PC-3 (cell line): ENCODE measurements at regions not wholly inside any gene's neighbourhood (a gene's known extent, or its start where the extent isn't known, plus 50 kb on each side); places are given as distances from the start of the nearest gene placed in this dataset.

Experiments
- ATAC-seq: fragments of 200-7000 bp; cut with Tn5 transposase; 2 replicates; pipeline ENCODE4 v1.9.1; 2020; ENCODE audit warnings: mild to moderate bottlenecking, moderate library complexity
- BruUV-seq: library from RNA; stranded (reverse); fragments of 400-500 nt; replicated peaks from 2 replicates; lab custom pipeline; 2021; lab: Mats Ljungman, UMichigan
- CTCF ChIA-PET: fragments of 300-600 bp; sonication (Branson Sonifier 250); formaldehyde crosslinking; loops from one replicate; lab custom pipeline; 2022; ENCODE audit warnings: antibody characterized with exemption; lab: Charles Lee
- POLR2A ChIA-PET: fragments of 300-600 bp; sonication (Branson Sonifier 250); formaldehyde crosslinking; loops from one replicate; lab custom pipeline; 2022; ENCODE audit warnings: antibody characterized with exemption; ENCODE audit not compliant: unreplicated experiment; lab: Charles Lee
- DNase-seq: peaks from one replicate; pipeline ENCODE4 v3.0.0-alpha.2; 2015
- H2AFZ ChIP-seq: fragments of 300-600 bp; sonication (generic); 2 replicates; pipeline ENCODE4 v1.6.0; 2016; ENCODE audit warnings: antibody characterized with exemption, low read length
- H3F3A ChIP-seq: fragments of 300-600 bp; sonication (generic); one replicate; pipeline ENCODE4 v1.6.0; 2017; ENCODE audit warnings: antibody characterized with exemption, low read length, control low read depth, mild to moderate bottlenecking; ENCODE audit not compliant: unreplicated experiment
- H3K27ac ChIP-seq: fragments of 300-600 bp; sonication (generic); 2 replicates; pipeline ENCODE4 v1.5.1; 2016; ENCODE audit warnings: mild to moderate bottlenecking, low read length
- H3K27me3 ChIP-seq: fragments of 300-600 bp; sonication (generic); 2 replicates; pipeline ENCODE4 v1.6.1; 2016; ENCODE audit warnings: low read length, mixed read lengths
- H3K36me3 ChIP-seq: fragments of 300-600 bp; sonication (generic); 2 replicates; pipeline ENCODE4 v1.6.1; 2016; ENCODE audit warnings: low read depth, mixed run types, low read length, mixed read lengths
- H3K4me1 ChIP-seq: fragments of 300-600 bp; sonication (generic); 2 replicates; pipeline ENCODE4 v1.5.1; 2016; ENCODE audit warnings: low read length; ENCODE audit not compliant: insufficient read depth
- H3K4me2 ChIP-seq: fragments of 300-600 bp; sonication (generic); 2 replicates; pipeline ENCODE4 v1.6.0; 2016; ENCODE audit warnings: low read length
- H3K4me3 ChIP-seq: fragments of 300-600 bp; sonication (generic); 2 replicates; pipeline ENCODE4 v1.5.1; 2016; ENCODE audit warnings: mild to moderate bottlenecking, low read length, mixed read lengths
- H3K79me2 ChIP-seq: fragments of 300-600 bp; sonication (generic); 2 replicates; pipeline ENCODE4 v1.6.1; 2017; ENCODE audit warnings: low read length, mixed read lengths
- H3K9ac ChIP-seq: fragments of 300-600 bp; sonication (generic); 2 replicates; pipeline ENCODE4 v1.6.0; 2016; ENCODE audit warnings: mild to moderate bottlenecking, low read length
- H3K9me2 ChIP-seq: fragments of 300-600 bp; sonication (generic); replicated peaks from 2 replicates; pipeline ENCODE4 v1.6.1; 2016; ENCODE audit warnings: mixed run types, low read length, mixed read lengths
- H3K9me3 ChIP-seq: fragments of 300-600 bp; sonication (generic); 2 replicates; pipeline ENCODE4 v1.6.1; 2016; ENCODE audit warnings: low read length, mixed read lengths
- H4K20me1 ChIP-seq: fragments of 300-600 bp; sonication (generic); 2 replicates; pipeline ENCODE4 v1.6.1; 2016; ENCODE audit warnings: low read length, mixed read lengths
- EZH2 ChIP-seq: fragments of 300-600 bp; sonication (generic); IDR thresholded peaks from one replicate; pipeline ENCODE4 v1.6.1; 2017; ENCODE audit warnings: antibody characterized with exemption, mild to moderate bottlenecking, low read length; ENCODE audit not compliant: unreplicated experiment
- EZH2phosphoT487 ChIP-seq: fragments of 300-600 bp; sonication (generic); IDR thresholded peaks from 2 replicates; pipeline ENCODE4 v1.6.1; 2018; ENCODE audit warnings: mild to moderate bottlenecking, antibody characterized with exemption, low read length, borderline replicate concordance
- intact Hi-C: fragments of 100-400 bp; cut with micrococcal nuclease; formaldehyde crosslinking; loops from 2 replicates; pipeline ENCODE4 v1.9.0; 2023
- TF ChIP-seq, protein P1 (sequence below): fragments of 300-600 bp; sonication (generic); conservative IDR thresholded peaks from 2 replicates; pipeline ENCODE4 v1.5.1; 2017; ENCODE audit warnings: antibody characterized with exemption, low read depth, mild to moderate bottlenecking, low read length

DNA sequence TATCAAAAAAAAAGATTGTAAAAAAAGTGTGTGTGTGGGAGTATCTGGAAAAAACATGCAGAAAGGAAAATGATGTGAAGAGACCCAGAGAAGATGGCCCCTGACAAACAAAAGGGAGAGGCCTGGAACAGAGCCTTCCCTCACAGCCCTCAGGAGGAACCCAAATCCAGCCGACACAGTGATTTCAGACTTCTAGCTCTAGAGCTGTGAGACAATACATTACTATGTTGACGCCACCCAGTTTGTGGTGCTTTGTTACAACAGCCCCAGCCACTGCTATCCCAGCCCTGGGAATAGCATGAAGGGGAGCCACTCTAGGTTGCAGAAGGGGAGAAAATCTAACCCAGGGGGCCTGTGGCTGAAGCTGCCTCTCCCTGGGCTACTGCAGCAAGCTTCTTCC, 59.0 kb upstream of the ZBTB7C start:
- H3K27ac ChIP-seq, result no peak overlapping the region
- H3K4me3 ChIP-seq, result no peak overlapping the region
- no TSS peak for BruUV-seq
- ATAC-seq (no peak), DNase-seq (no peak)
- no peak overlapping the region for H3K9ac ChIP-seq
- H4K20me1 ChIP-seq, result no peaks in the 10 kb centered on the region
- no peaks in the 10 kb centered on the region for H3F3A ChIP-seq
- H3K4me1 ChIP-seq, result no peaks in the 10 kb centered on the region
- H3K79me2 ChIP-seq, result no peaks in the 10 kb centered on the region
- no peak overlapping the region for H3K4me2 ChIP-seq
- no peak overlapping the region for H2AFZ ChIP-seq
- intact Hi-C loops, result no loop called here
- H3K9me2 ChIP-seq, result no peaks in the 10 kb centered on the region
- no peaks in the 10 kb centered on the region for H3K9me3 ChIP-seq
- H3K36me3 ChIP-seq, result no peaks in the 10 kb centered on the region
- no peaks in the 10 kb centered on the region for H3K27me3 ChIP-seq
- ChIA-PET POLR2A (no interaction called here), CTCF (no interaction called here)
- no peak for TF ChIP-seq EZH2phosphoT487
- TF ChIP-seq EZH2, result no peak
- TF ChIP-seq, protein P1, sequence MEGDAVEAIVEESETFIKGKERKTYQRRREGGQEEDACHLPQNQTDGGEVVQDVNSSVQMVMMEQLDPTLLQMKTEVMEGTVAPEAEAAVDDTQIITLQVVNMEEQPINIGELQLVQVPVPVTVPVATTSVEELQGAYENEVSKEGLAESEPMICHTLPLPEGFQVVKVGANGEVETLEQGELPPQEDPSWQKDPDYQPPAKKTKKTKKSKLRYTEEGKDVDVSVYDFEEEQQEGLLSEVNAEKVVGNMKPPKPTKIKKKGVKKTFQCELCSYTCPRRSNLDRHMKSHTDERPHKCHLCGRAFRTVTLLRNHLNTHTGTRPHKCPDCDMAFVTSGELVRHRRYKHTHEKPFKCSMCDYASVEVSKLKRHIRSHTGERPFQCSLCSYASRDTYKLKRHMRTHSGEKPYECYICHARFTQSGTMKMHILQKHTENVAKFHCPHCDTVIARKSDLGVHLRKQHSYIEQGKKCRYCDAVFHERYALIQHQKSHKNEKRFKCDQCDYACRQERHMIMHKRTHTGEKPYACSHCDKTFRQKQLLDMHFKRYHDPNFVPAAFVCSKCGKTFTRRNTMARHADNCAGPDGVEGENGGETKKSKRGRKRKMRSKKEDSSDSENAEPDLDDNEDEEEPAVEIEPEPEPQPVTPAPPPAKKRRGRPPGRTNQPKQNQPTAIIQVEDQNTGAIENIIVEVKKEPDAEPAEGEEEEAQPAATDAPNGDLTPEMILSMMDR, result no peak

DNA sequence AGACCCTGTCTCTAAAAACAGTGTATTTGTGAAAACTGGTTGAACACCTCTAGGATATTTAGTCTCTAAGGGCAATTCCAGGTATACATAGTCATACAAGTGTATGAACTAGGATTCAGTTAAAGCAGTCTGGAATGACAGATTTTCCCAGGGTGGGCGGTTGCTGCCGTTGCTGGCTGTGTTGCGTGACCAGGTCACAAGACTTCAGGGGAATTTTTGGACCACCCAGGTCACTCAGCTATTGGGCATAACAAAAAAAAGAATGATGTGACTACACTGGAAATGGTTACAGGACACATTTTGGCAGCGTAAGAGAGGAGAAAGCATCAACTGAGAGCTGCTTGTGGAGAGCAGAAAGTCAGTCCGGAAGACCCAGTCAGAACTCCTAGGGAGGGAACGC, 58.0 kb upstream of the ZBTB7C start:
- CTCF ChIA-PET, result no interaction called here
- DNase-seq (no peak), ATAC-seq (no peak)
- Histone ChIP-seq H3K4me2 (no peak overlapping the region), H3K27ac (no peak overlapping the region), H2AFZ (no peak overlapping the region), H3K4me1 (no peaks in the 10 kb centered on the region), H3F3A (no peaks in the 10 kb centered on the region), H3K4me3 (no peak overlapping the region), H3K36me3 (no peaks in the 10 kb centered on the region), H3K79me2 (no peaks in the 10 kb centered on the region), H3K27me3 (no peaks in the 10 kb centered on the region), H3K9me2 (no peaks in the 10 kb centered on the region), H3K9me3 (no peaks in the 10 kb centered on the region), H4K20me1 (no peaks in the 10 kb centered on the region), H3K9ac (no peak overlapping the region)
- no TSS peak for BruUV-seq
- POLR2A ChIA-PET, result no interaction called here
- TF ChIP-seq EZH2 (no peak), EZH2phosphoT487 (no peak)
- TF ChIP-seq, protein P1, result no peak
- intact Hi-C loops, result no loop called here

DNA sequence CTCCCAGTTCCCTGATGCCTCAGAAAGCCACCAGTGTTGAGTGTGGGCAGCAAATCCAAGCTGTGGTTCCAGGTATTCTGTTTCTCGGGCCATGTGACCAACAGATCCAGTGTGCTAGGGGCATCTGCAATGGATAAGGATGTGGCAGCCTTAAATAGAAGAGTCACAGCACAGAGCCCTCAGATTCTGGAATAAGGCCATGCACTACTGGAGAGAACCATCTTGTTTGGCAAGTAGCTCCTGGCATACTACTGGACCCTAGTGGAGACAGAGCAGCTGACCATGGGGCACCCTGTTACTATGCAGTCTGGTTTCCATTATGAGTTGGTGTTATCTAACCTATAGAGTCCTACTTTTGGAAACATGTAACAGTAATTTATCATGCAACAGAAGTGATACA, 53.3 kb upstream of the ZBTB7C start:
- Histone ChIP-seq H3K27ac (no peak overlapping the region), H3F3A (no peaks in the 10 kb centered on the region), H3K79me2 (no peaks in the 10 kb centered on the region), H3K9me2 (no peaks in the 10 kb centered on the region), H3K4me1 (peaks cover 10% of the 10 kb centered on the region; the same call in 1 of the 2 replicates), H3K9me3 (no peaks in the 10 kb centered on the region), H3K27me3 (no peaks in the 10 kb centered on the region), H3K9ac (no peak overlapping the region), H4K20me1 (no peaks in the 10 kb centered on the region), H3K36me3 (no peaks in the 10 kb centered on the region), H3K4me2 (no peak overlapping the region), H3K4me3 (no peak overlapping the region), H2AFZ (no peak overlapping the region)
- DNase-seq, result no peak
- no peak for TF ChIP-seq EZH2
- TF ChIP-seq, protein P1, result no peak
- TF ChIP-seq EZH2phosphoT487, result no peak
- intact Hi-C loops, result no loop called here
- ChIA-PET POLR2A (no interaction called here), CTCF (no interaction called here)
- BruUV-seq, result no TSS peak
- ATAC-seq, result no peak
